HepG2 (cell line): ENCODE measurements at regions not wholly inside any gene's neighbourhood (a gene's known extent, or its start where the extent isn't known, plus 50 kb on each side); places are given as distances from the start of the nearest gene placed in this dataset.

Experiments
- ATAC-seq: fragments of 200-7000 bp; cut with Tn5 transposase; 3 replicates; pipeline ENCODE4 v1.9.1; 2020; ENCODE audit warnings: mild to moderate bottlenecking, moderate library complexity
- BruUV-seq: library from RNA; stranded (reverse); fragments of 400-500 nt; replicated peaks from 2 replicates; lab custom pipeline; 2021; lab: Mats Ljungman, UMichigan
- CTCF ChIA-PET: fragments of 300-600 bp; formaldehyde crosslinking; extraction: SDS; loops from one replicate; lab custom pipeline; 2021; ENCODE audit warnings: low total read pairs, inconsistent platforms, low intra/inter-chr PET ratio; lab: Yijun Ruan, JAX
- POLR2A ChIA-PET: fragments of 350-600 bp; sonication (Branson Sonifier 250); formaldehyde crosslinking; loops from one replicate; lab custom pipeline; 2020; ENCODE audit warnings: antibody characterized with exemption, inconsistent platforms; lab: Yijun Ruan, JAX
- DNase-seq: peaks from one replicate; pipeline ENCODE4 v3.0.0-alpha.2; 2015; ENCODE audit warnings: low spot score
- FAIRE-seq: peaks from 3 replicates; lab custom pipeline; 2011; peaks lifted over from hg19 to GRCh38; lab: Jason Lieb, UNC
- H2AFZ ChIP-seq: one replicate; pipeline ENCODE4 v1.6.1; 2011; ENCODE audit warnings: low read length, inconsistent platforms
- H3K27ac ChIP-seq: fragments of 300-600 bp; 3 replicates; pipeline ENCODE4 v1.8.0; 2011; ENCODE audit warnings: mixed run types, mild to moderate bottlenecking, mixed read lengths, low read length, inconsistent platforms; ENCODE audit not compliant: insufficient read depth; ENCODE audit errors: extremely low read length
- H3K27me3 ChIP-seq, 2 experiments: fragments of 200-600 bp in 1 of 2; 2 replicates in 1 of 2; 3 replicates in 1 of 2; pipeline versions ENCODE4 v1.6.0 to v1.8.0; 2011; ENCODE audit warnings: low read length in 2 of 2, mild to moderate bottlenecking in 2 of 2, moderate library complexity in 2 of 2, inconsistent platforms in 1 of 2; ENCODE audit not compliant: insufficient read depth in 2 of 2, control insufficient read depth in 1 of 2
- H3K36me3 ChIP-seq, 2 experiments: fragments of 200-600 bp in 1 of 2; replicated peaks in 1 of 2; 2 replicates in 1 of 2; 3 replicates in 1 of 2; pipeline versions ENCODE4 v1.5.1 to v1.8.0; 2011; ENCODE audit warnings: low read length in 2 of 2, inconsistent platforms in 1 of 2; ENCODE audit not compliant: insufficient read depth in 2 of 2, control insufficient read depth in 1 of 2
- H3K4me1 ChIP-seq: 2 replicates; pipeline ENCODE4 v1.5.1; 2012; ENCODE audit warnings: low read length, inconsistent platforms; ENCODE audit not compliant: insufficient read depth
- H3K4me2 ChIP-seq: 2 replicates; pipeline ENCODE4 v1.6.0; 2011; ENCODE audit warnings: low read depth, low read length, inconsistent platforms
- H3K4me3 ChIP-seq, 3 experiments: fragments of 200-600 bp in 1 of 3; sonication (generic), shearing (Covaris generic) in 1 of 3; replicated peaks in 1 of 3; 2 replicates each; pipeline ENCODE4 v1.5.1; 2011 to 2016; ENCODE audit warnings: low read length in 3 of 3, inconsistent platforms in 2 of 3, low read depth in 2 of 3, mild to moderate bottlenecking in 2 of 3, control low read depth in 1 of 3, mixed read lengths in 1 of 3; ENCODE audit not compliant: insufficient read depth in 1 of 3
- H3K79me2 ChIP-seq: one replicate; pipeline ENCODE4 v1.6.1; 2011; ENCODE audit warnings: low read length, inconsistent platforms; ENCODE audit not compliant: insufficient read depth
- H3K9ac ChIP-seq: 2 replicates; pipeline ENCODE4 v1.6.0; 2011; ENCODE audit warnings: mild to moderate bottlenecking, low read depth, low read length, inconsistent platforms; ENCODE audit not compliant: insufficient read depth
- H3K9me3 ChIP-seq: 2 replicates; pipeline ENCODE4 v1.5.1; 2012; ENCODE audit warnings: mild to moderate bottlenecking, low read length
- H4K20me1 ChIP-seq: 2 replicates; pipeline ENCODE4 v1.6.0; 2011; ENCODE audit warnings: inconsistent platforms, mild to moderate bottlenecking, low read length, moderate library complexity; ENCODE audit not compliant: insufficient read depth
- ETV5 ChIP-seq: IDR thresholded peaks from 2 replicates; pipeline ENCODE4 v1.6.1; 2018; ENCODE audit warnings: missing biosample characterization, missing genetic modification reagents, inconsistent platforms, borderline replicate concordance
- GABPB1 ChIP-seq: IDR thresholded peaks from 2 replicates; pipeline ENCODE4 v1.6.1; 2016; ENCODE audit warnings: mild to moderate bottlenecking, missing genetic modification reagents, moderate library complexity, missing compliant biosample characterization
- JUND ChIP-seq: sonication (generic); formaldehyde crosslinking; IDR thresholded peaks from 2 replicates; pipeline ENCODE4 v1.8.0; 2022; ENCODE audit warnings: mild to moderate bottlenecking, missing genetic modification reagents
- MAF1 ChIP-seq: sonication (generic); formaldehyde crosslinking; IDR thresholded peaks from 2 replicates; pipeline ENCODE4 v1.5.0; 2020; ENCODE audit warnings: missing genetic modification reagents, borderline replicate concordance
- NFYB ChIP-seq: sonication (generic); formaldehyde crosslinking; IDR thresholded peaks from 2 replicates; pipeline ENCODE4 v1.4.0; 2020; ENCODE audit warnings: missing genetic modification reagents
- NRL ChIP-seq: sonication (generic); formaldehyde crosslinking; IDR thresholded peaks from 2 replicates; pipeline ENCODE4 v1.5.0; 2020; ENCODE audit warnings: missing genetic modification reagents, mild to moderate bottlenecking, moderate library complexity, borderline replicate concordance
- TP53 ChIP-seq: sonication (generic); formaldehyde crosslinking; conservative IDR thresholded peaks from 2 replicates; pipeline ENCODE4 v1.4.0; 2020; ENCODE audit warnings: missing genetic modification reagents
- ZNF326 ChIP-seq: sonication (generic); formaldehyde crosslinking; IDR thresholded peaks from 2 replicates; pipeline ENCODE4 v1.4.0; 2020; ENCODE audit warnings: missing genetic modification reagents, borderline replicate concordance
- ZNF335 ChIP-seq: sonication (generic); formaldehyde crosslinking; IDR thresholded peaks from 2 replicates; pipeline ENCODE4 v1.4.0; 2020; ENCODE audit warnings: missing genetic modification reagents
- ZNF383 ChIP-seq: sonication (generic); formaldehyde crosslinking; IDR thresholded peaks from 2 replicates; pipeline ENCODE4 v1.4.0; 2020; ENCODE audit warnings: missing genetic modification reagents, mild to moderate bottlenecking, borderline replicate concordance
- ZNF616 ChIP-seq: sonication (generic); formaldehyde crosslinking; IDR thresholded peaks from 2 replicates; pipeline ENCODE4 v1.5.0; 2020; ENCODE audit warnings: low read depth, mild to moderate bottlenecking, missing genetic modification reagents
- WGBS: methylation state at CpG from one replicate; pipeline ENCODE4 v1.1.6; 2017; ENCODE audit warnings: low lambda C conversion rate; 5-methylcytosine and 5-hydroxymethylcytosine counted together
- in situ Hi-C: cut with HindIII; loops from 2 replicates; pipeline ENCODE4 v1.10.0; 2017; ENCODE audit warnings: low pct_unique_long_range_greater_than_20kb; ENCODE audit not compliant: extremely low pct_ligation_motif_present
- intact Hi-C: fragments of 100-400 bp; cut with micrococcal nuclease; formaldehyde crosslinking; loops from one replicate; pipeline ENCODE4 v1.10.0; 2022; ENCODE audit not compliant: unreplicated experiment
- TF ChIP-seq, protein P1 (sequence below): sonication (generic); formaldehyde crosslinking; IDR thresholded peaks from 2 replicates; pipeline ENCODE4 v1.5.1; 2020; ENCODE audit warnings: missing genetic modification reagents, mild to moderate bottlenecking, borderline replicate concordance
- TF ChIP-seq, protein P2 (sequence below): IDR thresholded peaks from 2 replicates; pipeline ENCODE4 v1.4.0; 2020; ENCODE audit warnings: mild to moderate bottlenecking, missing genetic modification reagents

DNA sequence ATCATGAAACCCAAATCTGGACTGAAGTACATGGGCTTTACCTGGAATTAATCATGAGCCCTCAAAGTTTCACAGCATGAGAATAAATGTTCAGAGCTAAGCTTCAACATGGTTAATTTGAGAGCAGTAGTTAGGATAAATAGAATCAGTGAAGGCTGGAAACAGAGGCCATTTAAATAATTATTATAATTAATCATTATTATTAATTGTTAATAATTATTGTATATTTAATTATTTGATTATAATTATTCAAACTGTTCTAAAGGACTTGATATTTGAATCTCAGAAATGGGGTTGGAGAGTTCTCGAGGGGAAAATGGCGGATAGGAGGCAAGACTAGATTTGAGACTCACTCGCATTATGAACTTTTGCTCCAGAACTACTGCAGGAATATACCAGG is 119.6 kb upstream of the ITGA1 start:
- DNase-seq (no peak), FAIRE-seq (no peak), ATAC-seq (no peak)
- in situ Hi-C loops = loop anchor here (25.0 kb wide), 2 partner anchors 656 to 1281 kb away; partner anchors contain the start of gene ISL1
- Histone ChIP-seq H3K4me3 (no peak overlapping the region), H3K27ac (no peak overlapping the region), H3K27me3 (peaks cover 0 to 6% of the 10 kb centered on the region in 2 experiments; a peak in 1 of 5 replicates), H3K4me2 (no peak overlapping the region), H4K20me1 (no peaks in the 10 kb centered on the region), H3K4me1 (no peaks in the 10 kb centered on the region), H3K36me3 (no peaks in the 10 kb centered on the region), H3K9ac (no peak overlapping the region), H3K9me3 (no peaks in the 10 kb centered on the region), H2AFZ (no peak overlapping the region), H3K79me2 (no peaks in the 10 kb centered on the region)
- no peak for TF ChIP-seq MAF1 (CRISPR knock-in tag)
- TF ChIP-seq, protein P1, sequence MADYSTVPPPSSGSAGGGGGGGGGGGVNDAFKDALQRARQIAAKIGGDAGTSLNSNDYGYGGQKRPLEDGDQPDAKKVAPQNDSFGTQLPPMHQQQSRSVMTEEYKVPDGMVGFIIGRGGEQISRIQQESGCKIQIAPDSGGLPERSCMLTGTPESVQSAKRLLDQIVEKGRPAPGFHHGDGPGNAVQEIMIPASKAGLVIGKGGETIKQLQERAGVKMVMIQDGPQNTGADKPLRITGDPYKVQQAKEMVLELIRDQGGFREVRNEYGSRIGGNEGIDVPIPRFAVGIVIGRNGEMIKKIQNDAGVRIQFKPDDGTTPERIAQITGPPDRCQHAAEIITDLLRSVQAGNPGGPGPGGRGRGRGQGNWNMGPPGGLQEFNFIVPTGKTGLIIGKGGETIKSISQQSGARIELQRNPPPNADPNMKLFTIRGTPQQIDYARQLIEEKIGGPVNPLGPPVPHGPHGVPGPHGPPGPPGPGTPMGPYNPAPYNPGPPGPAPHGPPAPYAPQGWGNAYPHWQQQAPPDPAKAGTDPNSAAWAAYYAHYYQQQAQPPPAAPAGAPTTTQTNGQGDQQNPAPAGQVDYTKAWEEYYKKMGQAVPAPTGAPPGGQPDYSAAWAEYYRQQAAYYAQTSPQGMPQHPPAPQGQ (CRISPR knock-in tag) = no peak
- TF ChIP-seq GABPB1 (CRISPR knock-in tag) = no peak
- TF ChIP-seq, protein P2, sequence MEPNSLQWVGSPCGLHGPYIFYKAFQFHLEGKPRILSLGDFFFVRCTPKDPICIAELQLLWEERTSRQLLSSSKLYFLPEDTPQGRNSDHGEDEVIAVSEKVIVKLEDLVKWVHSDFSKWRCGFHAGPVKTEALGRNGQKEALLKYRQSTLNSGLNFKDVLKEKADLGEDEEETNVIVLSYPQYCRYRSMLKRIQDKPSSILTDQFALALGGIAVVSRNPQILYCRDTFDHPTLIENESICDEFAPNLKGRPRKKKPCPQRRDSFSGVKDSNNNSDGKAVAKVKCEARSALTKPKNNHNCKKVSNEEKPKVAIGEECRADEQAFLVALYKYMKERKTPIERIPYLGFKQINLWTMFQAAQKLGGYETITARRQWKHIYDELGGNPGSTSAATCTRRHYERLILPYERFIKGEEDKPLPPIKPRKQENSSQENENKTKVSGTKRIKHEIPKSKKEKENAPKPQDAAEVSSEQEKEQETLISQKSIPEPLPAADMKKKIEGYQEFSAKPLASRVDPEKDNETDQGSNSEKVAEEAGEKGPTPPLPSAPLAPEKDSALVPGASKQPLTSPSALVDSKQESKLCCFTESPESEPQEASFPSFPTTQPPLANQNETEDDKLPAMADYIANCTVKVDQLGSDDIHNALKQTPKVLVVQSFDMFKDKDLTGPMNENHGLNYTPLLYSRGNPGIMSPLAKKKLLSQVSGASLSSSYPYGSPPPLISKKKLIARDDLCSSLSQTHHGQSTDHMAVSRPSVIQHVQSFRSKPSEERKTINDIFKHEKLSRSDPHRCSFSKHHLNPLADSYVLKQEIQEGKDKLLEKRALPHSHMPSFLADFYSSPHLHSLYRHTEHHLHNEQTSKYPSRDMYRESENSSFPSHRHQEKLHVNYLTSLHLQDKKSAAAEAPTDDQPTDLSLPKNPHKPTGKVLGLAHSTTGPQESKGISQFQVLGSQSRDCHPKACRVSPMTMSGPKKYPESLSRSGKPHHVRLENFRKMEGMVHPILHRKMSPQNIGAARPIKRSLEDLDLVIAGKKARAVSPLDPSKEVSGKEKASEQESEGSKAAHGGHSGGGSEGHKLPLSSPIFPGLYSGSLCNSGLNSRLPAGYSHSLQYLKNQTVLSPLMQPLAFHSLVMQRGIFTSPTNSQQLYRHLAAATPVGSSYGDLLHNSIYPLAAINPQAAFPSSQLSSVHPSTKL (CRISPR knock-in tag) = no peak
- no peak for TF ChIP-seq ZNF383
- TF ChIP-seq JUND = no peak
- no peak for TF ChIP-seq ZNF326 (CRISPR knock-in tag)
- no peak for TF ChIP-seq NFYB
- TF ChIP-seq ZNF335 (CRISPR knock-in tag) = no peak
- TF ChIP-seq ETV5 (CRISPR knock-in tag) = no peak
- no peak for TF ChIP-seq NRL (CRISPR knock-in tag)
- TF ChIP-seq TP53 = no peak
- no peak for TF ChIP-seq ZNF616 (CRISPR knock-in tag)
- BruUV-seq = no TSS peak
- ChIA-PET POLR2A (no interaction called here), CTCF (no interaction called here)
- 70% methylated on average over 3 of the region's 3 CpGs for WGBS
- intact Hi-C loops = no loop called here
